ENCODE measurements at regions not wholly inside any gene's neighbourhood (a gene's known extent, or its start where the extent isn't known, plus 50 kb on each side); places are given as distances from the start of the nearest gene placed in this dataset.
"Not testable (repeated sequence)": the region's sequence is repeated elsewhere in the genome, so short reads cannot be mapped to it uniquely, and the experiment has no call there.

GRCh38 chr20:57980506-57980905, 247.9 kb downstream of the ANKRD60 start:
- H3K4me3 Mint-ChIP-seq: no peak overlapping the region
- H3K36me3 Mint-ChIP-seq: no peaks in the 10 kb centered on the region
- DNase-seq (no peak), ATAC-seq (no peak)
- POLR2A ChIA-PET: no interaction called here
- H3K9me3 Mint-ChIP-seq: no peaks in the 10 kb centered on the region
- H3K27me3 Mint-ChIP-seq: peaks cover 0 to 14% (median 4%) of the 10 kb centered on the region in 5 donors
- H3K27ac Mint-ChIP-seq: no peak overlapping the region
- H3K4me1 Mint-ChIP-seq: no peaks in the 10 kb centered on the region

- Mint-ChIP-seq H3K27me3 (peaks cover 0 to 14% (median 4%) of the 10 kb centered on the region in 5 donors), H3K9me3 (peaks cover 0 to 13% (median 0%) of the 10 kb centered on the region in 9 donors), H3K36me3 (no peaks in the 10 kb centered on the region), H3K4me1 (no peaks in the 10 kb centered on the region), H3K27ac (no peak overlapping the region), H3K4me3 (no peak overlapping the region)
- POLR2A ChIA-PET: no interaction called here
- ATAC-seq (no peak), DNase-seq (no peak)
Measured at GRCh38 chr20:57977569-57977968, 250.9 kb downstream of the ANKRD60 start.

GRCh38 chr20:57977141-57977540, 251.3 kb downstream of the ANKRD60 start:
- Mint-ChIP-seq H3K36me3 (no peaks in the 10 kb centered on the region), H3K27me3 (peaks cover 0 to 10% (median 3%) of the 10 kb centered on the region in 5 donors), H3K4me3 (no peak overlapping the region), H3K4me1 (no peaks in the 10 kb centered on the region), H3K27ac (no peak overlapping the region), H3K9me3 (peaks cover 0 to 13% (median 0%) of the 10 kb centered on the region in 9 donors)
- DNase-seq (no peak), ATAC-seq (no peak)
- POLR2A ChIA-PET: no interaction called here

- Mint-ChIP-seq H3K4me1 (no peaks in the 10 kb centered on the region), H3K36me3 (no peaks in the 10 kb centered on the region), H3K27ac (no peak overlapping the region), H3K27me3 (peaks cover 0 to 12% (median 1%) of the 10 kb centered on the region in 5 donors), H3K9me3 (peaks cover 0 to 13% (median 2%) of the 10 kb centered on the region in 9 donors), H3K4me3 (no peak overlapping the region)
- DNase-seq: no peak
- POLR2A ChIA-PET: no interaction called here
- ATAC-seq: no peak
Measured at GRCh38 chr20:57974863-57975262, 253.6 kb downstream of the ANKRD60 start.

GRCh38 chr20:57973886-57974285, 254.6 kb downstream of the ANKRD60 start:
- Mint-ChIP-seq H3K36me3 (no peaks in the 10 kb centered on the region), H3K4me3 (no peak overlapping the region), H3K9me3 (peaks cover 0 to 13% (median 2%) of the 10 kb centered on the region in 9 donors), H3K27ac (no peak overlapping the region), H3K27me3 (peaks cover 2 to 18% (median 9%) of the 10 kb centered on the region in 5 donors), H3K4me1 (no peaks in the 10 kb centered on the region)
- POLR2A ChIA-PET: no interaction called here
- no peak for ATAC-seq
- no peak for DNase-seq

GRCh38 chr20:57971583-57971982, 256.9 kb downstream of the ANKRD60 start:
- H3K4me3 Mint-ChIP-seq, H3K36me3 Mint-ChIP-seq, H3K4me1 Mint-ChIP-seq, DNase-seq, ATAC-seq, POLR2A ChIA-PET: not testable (repeated sequence)
- H3K9me3 Mint-ChIP-seq: peaks cover 0 to 13% (median 2%) of the 10 kb centered on the region in 9 donors
- peaks cover 2 to 24% (median 16%) of the 10 kb centered on the region in 5 donors for H3K27me3 Mint-ChIP-seq
- H3K27ac Mint-ChIP-seq: peak overlapping the region in 1 of 10 donors; percentile 23

GRCh38 chr20:57970856-57971255, 257.6 kb downstream of the ANKRD60 start:
- DNase-seq: no peak
- POLR2A ChIA-PET: no interaction called here
- H3K9me3 Mint-ChIP-seq: peaks cover 0 to 13% (median 2%) of the 10 kb centered on the region in 9 donors
- H3K27ac Mint-ChIP-seq: no peak overlapping the region
- no peaks in the 10 kb centered on the region for H3K4me1 Mint-ChIP-seq
- no peak for ATAC-seq
- no peaks in the 10 kb centered on the region for H3K36me3 Mint-ChIP-seq
- H3K4me3 Mint-ChIP-seq: no peak overlapping the region
- H3K27me3 Mint-ChIP-seq: peaks cover 2 to 28% (median 16%) of the 10 kb centered on the region in 5 donors

- ATAC-seq (no peak), DNase-seq (no peak)
- H3K27me3 Mint-ChIP-seq: peaks cover 3 to 30% (median 16%) of the 10 kb centered on the region in 5 donors
- H3K4me3 Mint-ChIP-seq: no peak overlapping the region
- H3K36me3 Mint-ChIP-seq: no peaks in the 10 kb centered on the region
- H3K4me1 Mint-ChIP-seq: no peaks in the 10 kb centered on the region
- H3K9me3 Mint-ChIP-seq: peaks cover 0 to 10% (median 2%) of the 10 kb centered on the region in 9 donors
- POLR2A ChIA-PET: no interaction called here
- H3K27ac Mint-ChIP-seq: no peak overlapping the region
Measured at GRCh38 chr20:57970116-57970515, 258.3 kb downstream of the ANKRD60 start.

- no peak overlapping the region for H3K27ac Mint-ChIP-seq
- H3K27me3 Mint-ChIP-seq: peaks cover 4 to 31% (median 20%) of the 10 kb centered on the region in 5 donors
- POLR2A ChIA-PET: no interaction called here
- ATAC-seq (no peak), DNase-seq (no peak)
- peaks cover 0 to 5% (median 0%) of the 10 kb centered on the region in 9 donors for H3K9me3 Mint-ChIP-seq
- H3K4me1 Mint-ChIP-seq: no peaks in the 10 kb centered on the region
- H3K36me3 Mint-ChIP-seq: no peaks in the 10 kb centered on the region
- no peak overlapping the region for H3K4me3 Mint-ChIP-seq
Measured at GRCh38 chr20:57968120-57968519, 258.3 kb upstream of the PMEPA1 start.

GRCh38 chr20:57967364-57967763, 257.5 kb upstream of the PMEPA1 start:
- no peak overlapping the region for H3K4me3 Mint-ChIP-seq

GRCh38 chr20:57966620-57967019, 256.8 kb upstream of the PMEPA1 start:
- H3K27ac Mint-ChIP-seq: peak overlapping the region in 1 of 10 donors; percentile 9
- H3K9me3 Mint-ChIP-seq: peaks cover 0 to 4% (median 0%) of the 10 kb centered on the region in 9 donors
- H3K4me3 Mint-ChIP-seq: no peak overlapping the region
- ATAC-seq (no peak), DNase-seq (no peak)
- H3K4me1 Mint-ChIP-seq: no peaks in the 10 kb centered on the region
- POLR2A ChIA-PET: no interaction called here
- no peaks in the 10 kb centered on the region for H3K36me3 Mint-ChIP-seq
- peaks cover 4 to 31% (median 18%) of the 10 kb centered on the region in 5 donors for H3K27me3 Mint-ChIP-seq

More at GRCh38 chr20:57967364-57967763, 257.5 kb upstream of the PMEPA1 start:
- Mint-ChIP-seq H3K4me1 (no peaks in the 10 kb centered on the region), H3K36me3 (no peaks in the 10 kb centered on the region), H3K27ac (no peak overlapping the region), H3K27me3 (peaks cover 4 to 32% (median 20%) of the 10 kb centered on the region in 5 donors), H3K9me3 (peaks cover 0 to 5% (median 0%) of the 10 kb centered on the region in 9 donors)
- ATAC-seq (no peak), DNase-seq (no peak)
- POLR2A ChIA-PET: no interaction called here

- peaks cover 4 to 31% (median 16%) of the 10 kb centered on the region in 5 donors for H3K27me3 Mint-ChIP-seq
Measured at GRCh38 chr20:57965441-57965840, 255.6 kb upstream of the PMEPA1 start.

GRCh38 chr20:57964011-57964862, 254.4 kb upstream of the PMEPA1 start:
- peaks cover 2 to 26% (median 14%) of the 10 kb centered on the region in 5 donors for H3K27me3 Mint-ChIP-seq
- H3K36me3 Mint-ChIP-seq: no peaks in the 10 kb centered on the region
- H3K4me3 Mint-ChIP-seq: no peak overlapping the region
- no peak overlapping the region for H3K27ac Mint-ChIP-seq
- ATAC-seq: no peak
- peaks cover 0 to 2% (median 0%) of the 10 kb centered on the region in 9 donors for H3K9me3 Mint-ChIP-seq
- no peak for DNase-seq
- POLR2A ChIA-PET: no interaction called here
- no peaks in the 10 kb centered on the region for H3K4me1 Mint-ChIP-seq

More at GRCh38 chr20:57965441-57965840, 255.6 kb upstream of the PMEPA1 start:
- no peaks in the 10 kb centered on the region for H3K4me1 Mint-ChIP-seq
- H3K36me3 Mint-ChIP-seq: no peaks in the 10 kb centered on the region
- ATAC-seq (no peak), DNase-seq (no peak)
- POLR2A ChIA-PET: no interaction called here
- H3K9me3 Mint-ChIP-seq: peaks cover 0 to 2% (median 0%) of the 10 kb centered on the region in 9 donors
- H3K4me3 Mint-ChIP-seq: no peak overlapping the region
- peak overlapping the region in 1 of 10 donors; percentile 74 for H3K27ac Mint-ChIP-seq
